ENCODE measurements at regions not wholly inside any gene's neighbourhood (a gene's known extent, or its start where the extent isn't known, plus 50 kb on each side); places are given as distances from the start of the nearest gene placed in this dataset.

DNA sequence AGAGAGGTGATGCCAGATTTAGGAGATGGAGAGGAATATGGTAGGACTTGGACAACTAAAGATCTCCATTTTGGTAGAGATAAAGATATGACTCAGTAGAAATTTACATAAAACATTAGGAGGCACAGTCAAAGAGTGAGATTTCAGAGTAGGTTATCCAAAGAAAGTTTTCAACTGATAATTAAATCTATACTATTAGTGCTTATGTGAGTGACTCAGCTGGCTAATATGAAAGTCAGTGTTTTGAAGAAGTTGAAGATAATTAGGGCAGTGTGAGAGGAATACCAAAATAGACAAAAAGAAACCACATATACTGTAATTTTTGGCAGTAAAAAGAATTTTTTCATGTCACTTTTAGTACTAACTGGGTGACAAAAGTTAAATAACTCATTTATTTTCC, 712.8 kb upstream of the HS3ST5 start:
- no peak for TF ChIP-seq ZBTB1 (CRISPR knock-in tag; IDR thresholded peaks at IDR 0.05; ENCODE audit: borderline replicate concordance)
- TF ChIP-seq RFX5 (IDR thresholded peaks at IDR 0.05; ENCODE audit: low read depth, low read length), result no peak
- TF ChIP-seq SALL2 (CRISPR knock-in tag; IDR thresholded peaks at IDR 0.05), result no peak
- TF ChIP-seq, protein P1, sequence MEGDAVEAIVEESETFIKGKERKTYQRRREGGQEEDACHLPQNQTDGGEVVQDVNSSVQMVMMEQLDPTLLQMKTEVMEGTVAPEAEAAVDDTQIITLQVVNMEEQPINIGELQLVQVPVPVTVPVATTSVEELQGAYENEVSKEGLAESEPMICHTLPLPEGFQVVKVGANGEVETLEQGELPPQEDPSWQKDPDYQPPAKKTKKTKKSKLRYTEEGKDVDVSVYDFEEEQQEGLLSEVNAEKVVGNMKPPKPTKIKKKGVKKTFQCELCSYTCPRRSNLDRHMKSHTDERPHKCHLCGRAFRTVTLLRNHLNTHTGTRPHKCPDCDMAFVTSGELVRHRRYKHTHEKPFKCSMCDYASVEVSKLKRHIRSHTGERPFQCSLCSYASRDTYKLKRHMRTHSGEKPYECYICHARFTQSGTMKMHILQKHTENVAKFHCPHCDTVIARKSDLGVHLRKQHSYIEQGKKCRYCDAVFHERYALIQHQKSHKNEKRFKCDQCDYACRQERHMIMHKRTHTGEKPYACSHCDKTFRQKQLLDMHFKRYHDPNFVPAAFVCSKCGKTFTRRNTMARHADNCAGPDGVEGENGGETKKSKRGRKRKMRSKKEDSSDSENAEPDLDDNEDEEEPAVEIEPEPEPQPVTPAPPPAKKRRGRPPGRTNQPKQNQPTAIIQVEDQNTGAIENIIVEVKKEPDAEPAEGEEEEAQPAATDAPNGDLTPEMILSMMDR (CRISPR knock-in tag; IDR thresholded peaks at IDR 0.05), result no peak
- no peak for TF ChIP-seq ZNF124 (CRISPR knock-in tag; IDR thresholded peaks at IDR 0.05)
- TF ChIP-seq ZFP41 (CRISPR knock-in tag; IDR thresholded peaks at IDR 0.05; ENCODE audit: borderline replicate concordance), result no peak
- no peak for TF ChIP-seq SAFB2 (CRISPR knock-in tag; IDR thresholded peaks at IDR 0.05; ENCODE audit: borderline replicate concordance, low read depth)

Measured in HepG2 (cell line).